HL-60/S4 treated with phorbol 12-myristate 13-acetate at 8.2 ng/mL for 4 days and 3 days (cell line): ENCODE measurements at regions not wholly inside any gene's neighbourhood (a gene's known extent, or its start where the extent isn't known, plus 50 kb on each side); places are given as distances from the start of the nearest gene placed in this dataset.

Experiments used
- in situ Hi-C: fragments of 300-500 bp; cut with MboI; formaldehyde crosslinking; loops from 2 replicates; pipeline ENCODE4 v1.15.0; 2022; ENCODE audit warnings: low sequenced_read_pairs

DNA sequence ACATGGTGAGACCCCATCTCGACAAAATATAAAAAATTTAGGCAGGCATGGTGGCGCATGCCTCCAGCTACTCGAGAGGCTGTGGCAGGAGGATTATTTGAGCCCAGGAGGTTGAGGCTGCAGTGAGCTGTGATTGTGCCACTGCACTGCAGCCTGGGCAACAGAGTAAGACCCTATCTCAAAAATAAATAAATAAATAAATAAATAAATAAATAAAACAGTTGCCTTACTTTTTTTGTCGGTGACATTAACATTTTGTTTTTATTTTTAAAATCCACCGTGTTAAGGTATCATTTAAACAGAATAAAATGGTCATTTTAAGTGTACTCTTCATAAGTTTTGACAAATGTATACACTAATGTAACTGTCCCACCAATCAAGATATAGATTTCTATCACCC lies 57.0 kb downstream of the RASL11A start:
- in situ Hi-C loops, result no loop called here

DNA sequence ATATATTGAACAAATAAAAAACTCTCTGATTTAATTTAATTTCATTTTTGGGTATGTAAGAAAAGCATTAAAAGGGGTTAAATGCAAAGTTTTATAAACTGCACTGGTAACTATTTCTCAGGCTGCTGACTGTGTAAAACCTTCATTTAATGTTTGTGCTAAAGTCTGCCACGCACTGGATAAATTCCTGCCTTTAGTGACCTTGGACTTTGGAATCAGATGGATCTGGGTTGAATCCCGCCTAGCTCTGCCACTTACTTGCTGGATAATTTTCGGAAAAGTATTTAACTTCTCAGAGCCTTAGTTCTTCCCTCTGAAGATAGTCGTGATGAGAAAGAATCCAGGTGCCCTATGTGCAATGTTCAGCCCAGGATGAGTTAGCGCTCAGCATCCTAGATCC lies 58.6 kb downstream of the RASL11A start:
- in situ Hi-C loops, result no loop called here

DNA sequence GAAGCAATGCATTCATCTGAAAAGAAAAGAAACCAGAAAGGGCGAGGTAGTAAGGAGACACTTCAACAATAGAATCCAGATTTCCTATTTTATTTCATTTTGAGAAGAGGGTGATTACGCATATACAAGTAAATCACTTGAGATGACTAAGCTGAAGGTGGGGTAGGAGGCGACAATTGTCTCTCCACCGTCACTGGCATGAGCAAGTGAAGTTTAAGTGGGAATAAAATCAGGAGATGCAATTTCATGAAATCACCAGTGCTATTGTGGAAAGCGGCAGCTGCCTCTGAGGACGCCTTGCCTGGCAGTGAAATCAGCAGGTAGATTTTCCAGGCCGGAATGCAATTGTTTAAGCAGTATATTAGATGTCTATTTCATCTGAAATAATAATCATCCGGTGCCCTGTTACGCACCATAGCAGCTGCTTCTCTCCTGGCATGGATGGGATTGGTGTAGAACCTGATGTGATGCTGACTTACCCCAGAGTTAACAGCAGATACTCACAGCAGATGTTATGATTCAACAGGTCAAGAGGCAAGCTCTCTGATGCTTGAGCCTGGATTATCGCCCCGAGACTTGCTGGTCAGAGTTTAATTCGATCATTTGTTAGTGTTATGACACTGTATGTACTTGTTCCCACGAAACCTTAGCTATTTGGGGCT lies 64.3 kb downstream of the RASL11A start:
- in situ Hi-C loops, result no loop called here

DNA sequence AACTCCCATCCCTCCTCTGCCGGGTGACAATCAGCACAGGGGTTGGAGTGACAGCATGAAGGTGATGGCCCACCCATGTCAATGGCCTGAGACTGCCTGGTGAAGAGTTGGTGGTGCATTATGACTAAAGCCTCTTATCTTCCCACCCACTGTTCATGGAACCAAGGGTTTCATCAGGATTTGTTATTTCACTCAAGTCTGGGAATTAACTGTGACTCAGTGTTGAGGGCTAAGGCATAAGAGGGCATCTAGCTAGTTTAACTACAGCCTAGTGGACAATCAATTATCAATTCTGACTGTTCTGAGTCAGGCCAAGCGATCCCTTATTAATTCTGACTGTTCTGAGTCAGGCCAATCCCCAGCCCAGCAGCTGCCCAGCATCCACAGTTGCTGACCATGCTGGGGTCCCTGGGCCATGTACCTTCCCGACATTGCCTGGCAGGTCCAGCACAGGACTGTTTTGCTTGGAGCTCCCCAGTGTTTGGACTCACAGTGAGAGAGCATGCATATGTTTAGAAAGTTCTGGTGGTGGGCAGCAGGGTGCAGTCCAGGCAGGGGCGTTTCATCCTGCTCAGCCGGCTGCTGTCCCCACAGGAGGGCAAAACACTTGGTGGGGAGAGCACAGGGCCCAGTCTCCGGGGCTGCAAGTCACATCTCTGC lies 65.5 kb downstream of the RASL11A start:
- in situ Hi-C loops, result no loop called here

DNA sequence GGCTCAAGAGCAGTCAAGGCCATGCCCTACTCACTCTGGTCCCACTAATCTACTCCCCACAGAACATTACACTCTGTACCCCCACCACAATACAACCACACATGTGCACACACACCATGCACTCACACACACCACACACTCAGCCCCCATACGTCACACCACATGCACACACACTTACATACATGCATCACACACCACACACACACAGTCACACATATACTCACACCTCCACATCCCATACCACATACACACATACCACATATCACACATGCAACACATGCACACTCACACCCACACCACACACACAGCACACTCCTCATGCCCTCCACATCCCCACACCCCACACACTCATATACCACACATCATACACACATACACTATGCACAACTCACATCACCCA lies 67.6 kb downstream of the RASL11A start:
- in situ Hi-C loops, result no loop called here

DNA sequence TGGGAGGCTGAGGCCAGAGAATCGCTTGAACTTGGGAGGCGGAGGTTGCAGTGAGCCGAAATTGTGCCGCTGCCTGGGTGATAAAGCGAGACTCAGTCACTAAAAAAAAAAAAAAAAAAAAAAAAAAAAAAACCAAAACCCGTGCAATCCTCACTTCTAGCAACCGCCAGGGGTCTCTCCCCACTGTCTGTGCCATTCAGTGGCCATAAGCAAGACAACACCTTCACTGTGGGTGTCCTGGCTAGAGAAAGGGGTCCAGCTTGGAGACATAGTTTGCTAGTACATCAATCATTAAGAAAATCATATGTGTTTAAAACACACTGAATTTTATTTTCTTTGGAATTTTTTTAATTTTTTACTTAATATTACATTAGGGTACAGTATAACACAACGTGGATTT lies 68.2 kb downstream of the RASL11A start:
- in situ Hi-C loops, result no loop called here

DNA sequence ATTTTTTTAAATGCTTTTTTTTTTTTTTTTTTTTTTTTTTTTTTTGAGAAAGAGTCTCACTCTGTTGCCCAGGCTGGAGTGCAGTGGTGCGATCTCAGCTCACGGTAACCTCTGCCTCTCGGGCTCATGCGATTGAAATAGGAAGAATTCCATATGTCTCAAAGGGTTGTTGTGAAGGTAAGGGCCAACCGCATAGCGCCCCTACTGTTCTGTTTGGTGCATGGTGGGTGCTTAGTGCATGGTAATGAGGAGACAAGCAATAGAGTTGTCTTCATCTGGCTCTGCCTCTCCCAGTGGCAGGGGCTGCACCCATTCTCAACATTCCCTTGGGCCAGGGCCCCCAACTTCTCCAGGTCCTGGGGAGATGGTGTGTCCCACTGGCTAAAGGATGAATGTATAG lies 68.7 kb downstream of the RASL11A start:
- in situ Hi-C loops, result no loop called here

DNA sequence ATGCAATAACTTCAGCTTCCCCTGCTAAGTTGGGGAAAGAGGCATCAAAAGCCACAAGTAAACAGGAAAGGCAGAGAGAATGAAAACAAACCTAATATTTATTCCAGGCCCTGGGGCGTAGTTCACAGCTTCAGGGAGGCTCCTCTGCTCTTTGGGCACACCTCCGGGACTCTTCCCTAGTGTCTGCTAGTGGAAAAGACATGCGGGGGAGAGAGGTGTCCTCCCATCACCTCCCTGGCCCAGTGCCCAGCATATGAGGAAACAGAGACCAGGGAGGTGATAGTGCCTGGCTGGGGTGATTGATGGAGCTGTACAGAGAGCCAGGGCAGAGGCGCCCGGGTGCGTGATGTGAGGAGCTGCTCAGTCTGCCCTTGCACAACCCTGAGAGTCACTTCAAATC lies 71.0 kb downstream of the RASL11A start:
- in situ Hi-C loops, result no loop called here

DNA sequence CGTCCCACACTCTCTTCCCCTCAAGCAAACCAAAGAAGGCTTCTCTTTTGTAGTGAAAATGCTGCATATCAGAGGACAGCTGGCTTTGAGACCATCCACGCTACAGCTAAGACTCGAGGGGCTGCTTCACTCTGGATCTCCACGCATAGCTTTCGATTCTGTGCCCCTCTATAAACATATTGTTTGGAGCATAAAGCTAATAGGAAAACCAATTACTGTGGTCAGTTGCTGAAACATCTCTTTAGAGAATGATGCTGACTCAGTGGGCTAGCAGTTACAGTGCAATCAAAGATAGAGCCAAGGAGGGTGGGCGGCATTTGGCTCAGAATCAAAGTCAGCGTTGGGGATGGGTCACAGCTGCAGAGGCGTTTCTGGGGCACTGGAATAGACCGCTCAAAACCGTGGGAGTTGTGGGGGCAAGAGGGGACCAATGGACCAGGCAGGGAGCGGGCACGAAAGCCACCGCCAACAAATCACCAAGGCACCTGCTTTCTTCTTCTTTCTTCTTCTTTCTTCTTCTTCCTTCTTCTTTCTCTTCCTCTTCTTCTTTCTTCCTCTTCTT lies 76.7 kb downstream of the RASL11A start:
- in situ Hi-C loops, result no loop called here

DNA sequence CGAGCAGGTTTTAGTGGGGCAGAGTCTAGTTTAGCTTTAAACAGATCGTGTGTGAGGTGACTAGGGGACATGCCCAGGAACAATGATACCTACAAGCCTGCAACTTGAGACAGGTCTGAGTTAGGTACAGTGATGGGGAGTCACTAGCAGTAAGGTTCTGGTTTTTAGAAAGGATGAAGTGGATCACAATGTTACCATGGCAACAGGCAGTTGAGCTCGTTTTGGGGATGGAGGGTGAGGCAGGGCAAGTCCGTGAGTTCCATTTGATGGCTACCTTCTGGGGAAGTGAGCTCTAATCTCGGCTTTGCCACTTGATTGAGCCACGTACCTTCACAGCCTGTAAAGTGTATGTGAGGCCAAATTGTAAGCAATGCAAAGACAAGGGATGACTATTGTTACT lies 76.0 kb upstream of the GTF3A start:
- in situ Hi-C loops, result no loop called here

DNA sequence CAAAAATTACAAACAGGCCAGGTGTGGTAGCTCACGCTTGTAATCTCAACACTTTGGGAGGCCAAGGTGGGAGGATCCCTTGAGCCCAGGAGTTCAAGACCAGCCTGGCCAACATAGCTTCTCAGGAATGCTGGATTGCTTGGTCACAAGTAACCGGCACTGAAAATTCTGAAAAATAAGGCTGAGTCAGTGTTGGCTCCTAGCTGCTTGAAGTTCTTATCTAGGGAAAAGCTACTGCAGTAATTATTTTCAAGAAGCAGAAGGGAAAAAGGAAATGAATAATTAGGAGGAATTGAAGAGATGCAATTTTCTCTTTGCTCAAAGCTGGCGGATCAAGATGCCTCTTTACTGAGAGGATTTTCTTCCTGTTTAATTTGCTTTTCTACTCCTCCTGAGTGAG lies 75.0 kb upstream of the GTF3A start:
- in situ Hi-C loops, result no loop called here

DNA sequence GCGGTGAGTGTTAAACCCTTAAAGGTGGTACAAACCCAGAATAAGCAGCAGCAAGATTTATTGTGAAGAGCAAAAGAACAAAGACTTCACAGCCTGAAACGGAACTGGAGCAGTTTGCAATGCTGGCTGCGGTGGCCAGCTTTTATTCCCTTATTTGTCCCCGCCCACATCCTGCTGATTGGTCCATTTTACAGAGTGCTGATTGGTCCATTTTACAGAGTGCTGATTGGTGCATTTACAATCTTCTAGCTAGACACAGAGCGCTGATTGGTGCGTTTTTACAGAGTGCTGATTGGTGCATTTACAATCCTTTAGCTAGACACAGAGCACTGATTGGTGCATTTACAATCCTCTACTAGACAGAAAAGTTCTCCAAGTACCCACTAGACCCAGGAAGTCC lies 73.6 kb upstream of the GTF3A start:
- in situ Hi-C loops, result loop anchor here (25.0 kb wide), 1 partner anchor 486 kb away; no protein-coding TSS in a partner anchor

DNA sequence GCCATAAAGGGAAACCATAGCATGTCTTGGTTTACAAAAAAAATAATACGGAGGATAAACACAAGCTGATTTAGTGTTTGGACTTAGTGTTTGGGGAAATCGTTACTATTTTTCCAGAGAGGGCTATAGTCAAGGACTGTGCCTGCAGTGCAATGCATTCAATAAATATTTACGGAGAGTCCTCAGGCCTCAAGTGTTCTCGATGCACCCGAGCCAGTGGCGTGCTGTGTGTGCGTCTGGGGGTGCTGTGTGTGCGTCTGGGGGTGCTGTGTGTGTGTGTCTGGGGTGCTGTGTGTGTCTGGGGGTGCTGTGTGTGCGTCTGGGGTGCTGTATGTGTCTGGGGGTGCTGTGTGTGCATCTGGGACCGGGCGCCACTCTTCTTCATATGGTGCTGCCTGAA lies 71.7 kb upstream of the GTF3A start:
- in situ Hi-C loops, result loop anchor here (25.0 kb wide), 1 partner anchor 485 kb away; no protein-coding TSS in a partner anchor

DNA sequence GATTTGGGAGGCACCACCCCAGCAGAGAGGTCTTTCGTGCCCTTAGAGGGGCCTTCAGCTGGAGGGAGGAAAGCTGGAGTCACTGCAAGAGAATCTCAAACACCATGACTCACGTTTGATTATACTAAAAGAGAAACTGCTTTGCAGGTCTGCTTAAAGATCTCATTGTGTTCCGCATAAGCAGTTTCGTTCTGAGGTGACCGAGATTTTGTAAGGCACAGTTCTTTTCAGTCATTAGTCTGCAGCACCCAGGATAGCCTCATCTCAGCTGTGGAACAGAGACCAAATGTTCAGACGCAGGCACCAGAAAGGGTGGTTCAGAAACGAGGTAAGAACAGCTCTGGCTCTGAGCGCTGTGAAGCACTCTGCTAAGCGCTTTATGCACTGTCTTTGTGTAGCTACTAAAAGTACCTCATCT lies 71.2 kb upstream of the GTF3A start:
- in situ Hi-C loops, result loop anchor here (25.0 kb wide), 1 partner anchor 484 kb away; no protein-coding TSS in a partner anchor

DNA sequence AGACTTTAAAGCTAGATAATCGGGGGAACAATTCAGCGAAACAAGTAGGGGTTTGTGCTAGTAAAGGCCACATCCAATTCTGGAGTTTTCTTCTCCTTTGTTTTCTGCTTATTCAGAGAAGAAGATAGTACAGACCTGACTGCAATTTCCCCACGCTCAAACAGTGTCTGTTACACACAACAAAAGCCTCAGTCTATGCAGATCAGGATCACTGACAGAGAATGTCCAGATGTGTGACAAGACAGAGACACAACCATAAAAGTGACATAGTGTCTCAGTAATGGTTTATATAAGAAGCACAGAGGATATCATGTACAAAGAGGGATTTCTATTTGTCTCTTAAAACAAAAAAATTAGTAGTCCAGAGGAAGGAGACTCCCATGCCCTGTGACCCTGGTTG lies 70.7 kb upstream of the GTF3A start:
- in situ Hi-C loops, result loop anchor here (25.0 kb wide), 1 partner anchor 484 kb away; no protein-coding TSS in a partner anchor

DNA sequence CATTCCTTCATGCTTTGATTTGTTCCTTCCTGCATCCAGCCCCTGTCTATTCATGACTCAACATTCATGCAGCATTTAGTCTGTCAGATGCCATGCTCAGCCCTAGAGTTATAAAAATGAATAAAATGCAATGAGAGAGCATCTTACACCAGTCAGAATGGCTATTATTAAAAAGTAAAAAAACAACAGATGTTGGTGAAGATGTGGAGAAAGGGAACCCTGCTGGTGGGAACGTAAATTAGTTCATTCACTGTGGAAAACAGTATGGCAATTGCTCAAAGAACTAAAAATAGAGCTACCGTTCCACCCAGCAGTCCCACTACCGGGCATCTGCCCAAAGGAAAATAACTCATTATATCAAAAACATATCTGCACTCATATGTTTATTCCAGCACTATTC lies 70.0 kb upstream of the GTF3A start:
- in situ Hi-C loops, result loop anchor here (25.0 kb wide), 1 partner anchor 483 kb away; no protein-coding TSS in a partner anchor

DNA sequence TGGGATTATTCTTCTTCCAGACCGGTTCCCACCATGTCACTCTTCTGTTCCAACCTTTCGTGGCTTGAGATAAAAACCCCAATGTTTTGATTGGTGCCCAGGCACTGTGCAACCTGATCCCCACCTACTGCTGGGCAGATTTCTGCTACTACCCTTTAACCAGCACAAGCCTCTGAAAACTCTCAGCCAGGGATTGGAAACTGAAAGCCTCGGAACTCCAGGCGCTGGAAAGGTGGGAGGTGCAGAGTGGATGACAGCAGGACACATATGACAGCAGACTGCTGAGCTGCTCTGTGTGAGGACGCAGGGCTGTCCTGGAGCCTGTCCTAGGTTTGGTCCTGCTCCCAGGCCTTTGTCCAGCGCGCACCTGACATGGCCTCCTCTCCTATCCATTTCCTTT lies 68.5 kb upstream of the GTF3A start:
- in situ Hi-C loops, result loop anchor here (25.0 kb wide), 1 partner anchor 481 kb away; no protein-coding TSS in a partner anchor

DNA sequence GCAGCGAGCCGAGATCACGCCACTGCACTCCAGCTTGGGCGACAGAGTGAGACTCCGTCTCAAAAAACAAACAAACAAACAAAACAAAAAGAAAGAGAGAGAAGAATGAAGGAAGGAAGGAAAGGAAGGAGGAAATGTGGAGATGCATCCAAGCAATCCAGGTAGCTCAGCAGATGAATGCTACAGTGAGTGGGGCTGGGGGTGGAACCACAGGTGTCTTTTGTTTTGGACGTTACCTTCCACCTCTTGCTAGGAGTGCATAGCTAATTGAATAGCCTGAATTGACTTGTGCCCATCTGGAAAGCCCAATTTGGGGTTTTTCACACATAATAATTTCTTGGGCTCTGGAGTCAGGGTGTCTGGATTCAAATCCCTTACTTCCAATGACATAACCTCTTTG lies 66.0 kb upstream of the GTF3A start:
- in situ Hi-C loops, result loop anchor here (25.0 kb wide), 1 partner anchor 479 kb away; no protein-coding TSS in a partner anchor

DNA sequence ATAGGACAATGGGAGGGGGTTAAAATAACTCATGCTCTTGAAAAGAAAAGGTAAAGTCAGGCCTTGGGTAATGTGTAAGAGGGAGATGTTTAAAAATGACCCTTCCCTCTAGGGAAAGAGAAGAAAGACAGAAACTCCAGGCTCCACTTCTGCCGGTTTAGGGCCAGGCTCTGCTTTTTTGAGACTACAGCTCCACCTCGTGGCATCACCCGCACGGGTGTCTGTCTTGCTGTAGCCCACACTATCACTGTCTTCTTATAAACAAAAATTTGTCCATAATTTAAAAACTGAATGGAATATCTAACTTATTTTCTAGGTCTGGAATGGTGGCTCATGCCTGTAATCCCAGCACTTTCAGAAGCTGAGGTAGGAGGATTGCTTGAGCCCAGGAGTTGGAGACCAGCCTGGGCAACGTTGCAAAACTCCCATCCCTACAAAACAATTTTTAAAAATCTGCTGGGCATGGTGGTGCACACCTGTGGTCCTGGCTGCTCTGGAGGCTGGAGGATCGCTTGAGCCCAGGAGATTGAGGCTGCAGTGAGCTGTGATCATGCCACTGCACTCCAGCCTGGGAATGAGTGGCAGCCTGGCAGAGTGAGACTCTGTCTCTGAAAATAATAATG lies 65.1 kb upstream of the GTF3A start:
- in situ Hi-C loops, result loop anchor here (25.0 kb wide), 1 partner anchor 478 kb away; no protein-coding TSS in a partner anchor

DNA sequence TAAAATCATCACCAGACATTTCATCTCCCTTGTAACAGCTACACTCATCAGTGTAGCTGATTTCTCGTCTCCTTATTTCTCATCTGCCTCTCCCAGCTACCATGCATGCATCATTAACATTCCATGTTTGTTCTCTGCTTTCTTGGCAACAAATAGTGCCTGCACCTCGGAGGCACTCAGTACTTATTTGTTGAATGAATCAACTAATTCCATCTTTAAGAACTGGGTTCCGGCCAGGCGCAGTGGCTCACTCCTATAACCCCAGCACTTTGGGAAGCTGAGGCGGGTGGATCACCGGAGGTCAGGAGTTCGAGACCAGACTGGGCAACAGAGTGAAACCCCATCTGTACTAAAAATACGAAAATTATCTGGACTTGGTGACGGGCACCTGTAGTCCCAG lies 63.9 kb upstream of the GTF3A start:
- in situ Hi-C loops, result loop anchor here (10.0 to 25.0 kb wide), 2 partner anchors 376 to 477 kb away; no protein-coding TSS in a partner anchor

DNA sequence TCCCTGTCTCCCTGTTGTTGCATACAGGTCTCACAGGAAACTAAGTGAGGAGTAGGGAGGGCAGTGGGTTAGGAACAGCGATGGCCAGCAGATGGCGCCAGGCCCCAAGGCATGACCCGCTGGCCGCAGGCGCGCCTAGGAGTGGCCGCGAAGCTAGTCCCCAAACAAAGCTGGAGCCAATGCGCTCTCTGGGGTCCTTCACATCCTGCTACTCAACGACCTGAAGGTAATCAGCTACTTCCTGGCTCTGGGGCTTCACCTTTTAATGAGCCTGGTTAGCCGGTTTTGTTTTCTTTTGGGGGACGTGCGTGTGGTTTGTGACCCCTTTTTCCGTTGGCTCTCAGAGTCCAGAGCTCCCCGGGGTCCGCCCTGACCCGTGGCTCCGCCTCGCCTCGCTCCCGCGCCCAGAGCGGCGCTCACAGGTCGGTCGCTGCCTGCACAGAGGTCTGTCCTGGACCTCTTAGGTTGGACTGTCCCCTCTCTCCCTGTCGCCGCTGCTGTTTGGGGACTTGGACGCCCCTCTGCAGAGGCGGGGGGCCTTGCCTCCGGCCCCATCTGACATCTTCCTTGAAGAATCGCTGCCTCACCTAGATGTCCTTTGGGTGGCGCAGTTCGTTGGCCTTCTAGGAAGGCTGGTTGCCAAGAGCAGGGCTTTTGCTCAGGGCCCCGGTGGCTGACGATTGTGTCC lies 62.2 kb upstream of the GTF3A start:
- in situ Hi-C loops, result loop anchor here (10.0 to 25.0 kb wide), 2 partner anchors 377 to 475 kb away; no protein-coding TSS in a partner anchor
